Activated CD4-positive, alpha-beta T cell treated with anti-CD3 and anti-CD28 coated beads for 36 hours (primary cell): ENCODE measurements at regions not wholly inside any gene's neighbourhood (a gene's known extent, or its start where the extent isn't known, plus 50 kb on each side); places are given as distances from the start of the nearest gene placed in this dataset.

ENCODE experiments used
- ATAC-seq: fragments of 200-7000 bp; cut with Tn5 transposase; one replicate; pipeline ENCODE4 v1.10.0; 2021; ENCODE audit warnings: mild to moderate bottlenecking, moderate library complexity
- CTCF ChIA-PET: fragments of 350-600 bp; sonication (Branson Sonifier 250); formaldehyde crosslinking; loops from one replicate; lab custom pipeline; 2021; ENCODE audit warnings: antibody characterized with exemption; lab: Charles Lee
- POLR2A ChIA-PET: fragments of 350-600 bp; sonication (Branson Sonifier 250); formaldehyde crosslinking; loops from one replicate; lab custom pipeline; 2021; ENCODE audit warnings: antibody characterized with exemption, inconsistent platforms; lab: Charles Lee
- DNase-seq: peaks from one replicate; pipeline ENCODE4 v3.0.0-alpha.2; 2020
- H3K27ac Mint-ChIP-seq: one replicate; pipeline ENCODE4 v1.8.0; 2021; ENCODE audit warnings: mixed read lengths
- H3K27me3 Mint-ChIP-seq: one replicate; pipeline ENCODE4 v1.8.0; 2021; ENCODE audit warnings: mixed read lengths
- H3K36me3 Mint-ChIP-seq: one replicate; pipeline ENCODE4 v1.8.0; 2021; ENCODE audit warnings: low read depth, mixed read lengths
- H3K4me1 Mint-ChIP-seq: one replicate; pipeline ENCODE4 v1.8.0; 2021; ENCODE audit warnings: mixed read lengths
- H3K4me3 Mint-ChIP-seq: one replicate; pipeline ENCODE4 v1.8.0; 2021; ENCODE audit warnings: mild to moderate bottlenecking, moderate library complexity, mixed read lengths
- H3K9me3 Mint-ChIP-seq: one replicate; pipeline ENCODE4 v1.8.0; 2021; ENCODE audit warnings: low read depth, mixed read lengths
- intact Hi-C, 2 experiments: fragments of 100-400 bp; cut with DNase I in 1 of 2; cut with micrococcal nuclease in 1 of 2; formaldehyde crosslinking; loops; one replicate each; pipeline versions ENCODE4 v1.14.2 to v1.15.1; 2022 to 2024; cut with DNase I, micrococcal nuclease

GRCh38 chr2:129004940-129005490, 686.3 kb upstream of the HS6ST1 start:
- ChIA-PET CTCF (no interaction called here), POLR2A (no interaction called here)
- ATAC-seq (no peak), DNase-seq (no peak)
- no peaks in the 10 kb centered on the region for H3K9me3 Mint-ChIP-seq
- intact Hi-C loops, result no loop called here
- no peaks in the 10 kb centered on the region for H3K36me3 Mint-ChIP-seq
- H3K27me3 Mint-ChIP-seq, result no peaks in the 10 kb centered on the region
- H3K4me3 Mint-ChIP-seq, result no peak overlapping the region
- H3K27ac Mint-ChIP-seq, result no peak overlapping the region
- H3K4me1 Mint-ChIP-seq, result no peaks in the 10 kb centered on the region

- no peaks in the 10 kb centered on the region for H3K9me3 Mint-ChIP-seq
These were observed 687.6 kb upstream of the HS6ST1 start for GRCh38 chr2:129006135-129006886.

GRCh38 chr2:129006901-129007300, 688.2 kb upstream of the HS6ST1 start:
- POLR2A ChIA-PET, result no interaction called here
- CTCF ChIA-PET, result interaction anchor here (0.5 kb wide), 1 partner anchor 837 kb away, joined by 3 read pairs; no protein-coding TSS in a partner anchor
- H3K4me3 Mint-ChIP-seq, result no peak overlapping the region
- intact Hi-C loops, result no loop called here
- H3K4me1 Mint-ChIP-seq, result no peaks in the 10 kb centered on the region
- DNase-seq (no peak), ATAC-seq (no peak)
- H3K27ac Mint-ChIP-seq, result no peak overlapping the region
- no peaks in the 10 kb centered on the region for H3K9me3 Mint-ChIP-seq
- H3K36me3 Mint-ChIP-seq, result no peaks in the 10 kb centered on the region
- no peaks in the 10 kb centered on the region for H3K27me3 Mint-ChIP-seq

More at GRCh38 chr2:129006135-129006886, 687.6 kb upstream of the HS6ST1 start:
- Mint-ChIP-seq H3K36me3 (no peaks in the 10 kb centered on the region), H3K27me3 (no peaks in the 10 kb centered on the region), H3K4me3 (no peak overlapping the region), H3K4me1 (no peaks in the 10 kb centered on the region), H3K27ac (no peak overlapping the region)
- intact Hi-C loops, result no loop called here
- POLR2A ChIA-PET, result no interaction called here
- CTCF ChIA-PET, result no interaction called here
- no peak for ATAC-seq
- DNase-seq, result no peak

- H3K27me3 Mint-ChIP-seq, result no peaks in the 10 kb centered on the region
- no peak for ATAC-seq
These were observed 689.6 kb upstream of the HS6ST1 start for GRCh38 chr2:129008055-129008880.

GRCh38 chr2:129008881-129009554, 690.4 kb upstream of the HS6ST1 start:
- DNase-seq (no peak), ATAC-seq (no peak)
- no peaks in the 10 kb centered on the region for H3K27me3 Mint-ChIP-seq
- CTCF ChIA-PET, result no interaction called here
- POLR2A ChIA-PET, result no interaction called here
- H3K36me3 Mint-ChIP-seq, result no peaks in the 10 kb centered on the region
- H3K4me3 Mint-ChIP-seq, result no peak overlapping the region
- no peaks in the 10 kb centered on the region for H3K4me1 Mint-ChIP-seq
- H3K9me3 Mint-ChIP-seq, result no peaks in the 10 kb centered on the region
- intact Hi-C loops, result no loop called here
- H3K27ac Mint-ChIP-seq, result no peak overlapping the region

More at GRCh38 chr2:129008055-129008880, 689.6 kb upstream of the HS6ST1 start:
- Mint-ChIP-seq H3K4me3 (no peak overlapping the region), H3K27ac (no peak overlapping the region), H3K4me1 (no peaks in the 10 kb centered on the region), H3K9me3 (no peaks in the 10 kb centered on the region), H3K36me3 (no peaks in the 10 kb centered on the region)
- intact Hi-C loops, result no loop called here
- no peak for DNase-seq
- ChIA-PET CTCF (no interaction called here), POLR2A (no interaction called here)

GRCh38 chr2:129009555-129010146, 691.0 kb upstream of the HS6ST1 start:
- Mint-ChIP-seq H3K4me3 (no peak overlapping the region), H3K4me1 (no peaks in the 10 kb centered on the region), H3K36me3 (no peaks in the 10 kb centered on the region), H3K27me3 (no peaks in the 10 kb centered on the region), H3K27ac (no peak overlapping the region), H3K9me3 (no peaks in the 10 kb centered on the region)
- intact Hi-C loops, result no loop called here
- DNase-seq (no peak), ATAC-seq (no peak)
- ChIA-PET CTCF (no interaction called here), POLR2A (no interaction called here)

- no peaks in the 10 kb centered on the region for H3K27me3 Mint-ChIP-seq
- no peaks in the 10 kb centered on the region for H3K9me3 Mint-ChIP-seq
- ChIA-PET CTCF (no interaction called here), POLR2A (no interaction called here)
- ATAC-seq (no peak), DNase-seq (no peak)
- H3K4me1 Mint-ChIP-seq, result no peaks in the 10 kb centered on the region
- intact Hi-C loops, result no loop called here
- no peaks in the 10 kb centered on the region for H3K36me3 Mint-ChIP-seq
- H3K4me3 Mint-ChIP-seq, result no peak overlapping the region
- no peak overlapping the region for H3K27ac Mint-ChIP-seq
These were observed 691.6 kb upstream of the HS6ST1 start for GRCh38 chr2:129010262-129010661.

GRCh38 chr2:129011466-129012061, 692.9 kb upstream of the HS6ST1 start:
- intact Hi-C loops, result no loop called here
- CTCF ChIA-PET, result no interaction called here
- H3K36me3 Mint-ChIP-seq, result no peaks in the 10 kb centered on the region
- no peak overlapping the region for H3K27ac Mint-ChIP-seq
- no peak overlapping the region for H3K4me3 Mint-ChIP-seq
- no peaks in the 10 kb centered on the region for H3K27me3 Mint-ChIP-seq
- POLR2A ChIA-PET, result no interaction called here
- H3K9me3 Mint-ChIP-seq, result no peaks in the 10 kb centered on the region
- DNase-seq (no peak), ATAC-seq (no peak)
- H3K4me1 Mint-ChIP-seq, result no peaks in the 10 kb centered on the region

GRCh38 chr2:129014432-129014831, 695.8 kb upstream of the HS6ST1 start:
- ATAC-seq, result no peak
- CTCF ChIA-PET, result no interaction called here

GRCh38 chr2:129015397-129016285, 697.0 kb upstream of the HS6ST1 start:
- intact Hi-C loops, result no loop called here
- ChIA-PET POLR2A (no interaction called here), CTCF (no interaction called here)
- Mint-ChIP-seq H3K9me3 (no peaks in the 10 kb centered on the region), H3K36me3 (no peaks in the 10 kb centered on the region), H3K4me3 (no peak overlapping the region), H3K27ac (no peak overlapping the region), H3K4me1 (no peaks in the 10 kb centered on the region), H3K27me3 (no peaks in the 10 kb centered on the region)
- ATAC-seq (no peak), DNase-seq (no peak)

More at GRCh38 chr2:129014432-129014831, 695.8 kb upstream of the HS6ST1 start:
- Mint-ChIP-seq H3K9me3 (no peaks in the 10 kb centered on the region), H3K36me3 (no peaks in the 10 kb centered on the region), H3K27me3 (no peaks in the 10 kb centered on the region), H3K27ac (no peak overlapping the region), H3K4me3 (no peak overlapping the region), H3K4me1 (no peaks in the 10 kb centered on the region)
- POLR2A ChIA-PET, result no interaction called here
- intact Hi-C loops, result no loop called here
- no peak for DNase-seq
